ENCODE measurements at regions not wholly inside any gene's neighbourhood (a gene's known extent, or its start where the extent isn't known, plus 50 kb on each side); places are given as distances from the start of the nearest gene placed in this dataset.
"Not testable (repeated sequence)": the region's sequence is repeated elsewhere in the genome, so short reads cannot be mapped to it uniquely, and the experiment has no call there.

DNA sequence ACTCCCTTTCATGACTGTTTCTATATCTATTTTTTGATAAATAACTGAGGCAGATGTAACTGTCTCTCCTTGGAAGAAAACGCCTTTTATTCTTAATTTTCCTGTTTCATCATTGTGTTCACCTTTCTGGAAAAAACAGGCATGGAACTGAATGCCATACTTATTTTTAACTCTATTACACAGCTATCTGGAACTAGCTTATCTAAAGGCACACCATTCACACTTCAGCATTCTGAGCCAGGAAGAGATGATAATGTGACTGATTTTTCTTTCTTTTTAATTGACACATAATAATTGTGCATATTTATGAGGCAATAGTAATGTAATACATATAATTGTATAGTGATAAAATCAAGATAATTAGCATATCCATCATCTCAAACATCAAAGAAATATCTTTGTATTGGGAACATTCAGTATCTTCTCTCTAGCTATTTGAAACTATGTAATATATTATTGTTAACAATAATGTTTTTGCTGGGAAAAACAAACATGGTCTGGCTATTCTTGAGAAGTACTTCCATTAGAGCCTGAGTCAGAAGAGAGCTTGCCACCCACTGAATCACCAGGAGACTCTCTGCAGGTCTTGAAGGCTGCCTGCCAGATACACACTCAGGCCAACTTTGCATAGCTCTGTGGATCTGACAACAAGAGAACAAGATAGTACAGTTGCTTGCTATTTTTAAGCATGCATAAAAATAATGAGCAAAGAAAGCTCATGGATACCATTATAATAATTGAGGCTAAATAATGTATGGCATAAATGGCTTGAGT is 501.0 kb upstream of the EDIL3 start:
- no peak for DNase-seq (ENCODE audit: low spot score)

DNA sequence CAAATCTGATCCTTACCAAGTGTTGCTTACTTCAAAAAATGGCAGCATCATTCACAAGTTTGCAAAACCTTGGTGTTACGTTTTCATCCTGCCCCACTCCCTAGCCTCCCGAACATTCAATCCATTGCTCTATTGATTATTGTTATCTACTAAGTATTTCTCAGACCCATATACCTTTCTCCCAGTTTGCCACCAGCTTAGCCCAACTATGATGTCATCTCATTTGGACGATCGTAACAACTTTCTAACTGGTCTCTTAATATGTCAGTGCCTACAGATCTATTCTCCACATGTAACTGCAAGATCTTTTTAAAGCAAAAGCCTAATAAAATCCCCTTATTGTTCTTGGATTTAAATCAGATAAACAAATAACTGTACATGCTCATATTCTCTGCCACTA is 497.1 kb upstream of the EDIL3 start:
- no peak for DNase-seq (ENCODE audit: low spot score)

DNA sequence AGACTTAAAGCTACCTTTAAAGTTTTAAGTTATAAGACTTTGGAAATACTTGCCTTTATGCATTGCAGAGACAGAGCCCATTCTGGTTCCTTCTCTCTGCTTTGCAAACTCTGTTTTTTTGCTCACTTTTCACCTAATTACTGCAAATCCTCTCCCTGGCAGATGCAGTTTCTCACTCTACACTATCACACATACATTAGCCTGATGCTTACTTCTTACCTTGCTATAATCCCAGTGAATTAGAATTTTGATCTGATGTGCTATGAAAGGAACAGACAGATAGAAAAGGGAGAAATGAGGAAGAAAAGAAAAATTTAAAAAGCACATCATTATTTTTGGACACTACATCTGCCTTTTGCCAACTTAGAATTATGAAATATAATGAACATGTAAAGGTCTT is 489.5 kb upstream of the EDIL3 start:
- no peak for DNase-seq (ENCODE audit: low spot score)

DNA sequence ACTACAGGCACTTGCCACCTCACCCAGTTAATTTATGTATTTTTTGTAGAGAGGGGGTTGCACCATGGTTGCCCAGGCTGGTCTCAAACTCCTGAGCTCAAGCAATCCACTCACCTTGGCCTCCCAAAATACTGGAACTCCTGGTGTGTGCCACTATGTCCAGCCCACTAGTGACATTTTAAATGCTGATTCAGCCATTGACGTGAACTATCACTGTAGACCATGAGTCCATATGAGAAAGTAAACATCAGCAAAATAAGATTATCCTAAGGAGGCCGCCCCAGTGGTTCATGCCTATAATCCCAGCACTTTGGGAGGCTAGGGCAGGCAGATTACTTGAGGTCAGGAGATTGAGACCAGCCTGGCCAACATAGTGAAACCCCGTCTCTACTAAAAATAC is 488.1 kb upstream of the EDIL3 start:
- no peak for DNase-seq (ENCODE audit: low spot score)

GRCh38 chr5:84870369-84870768 is 485.7 kb upstream of the EDIL3 start:
- no peak for DNase-seq (ENCODE audit: low spot score)

- DNase-seq (ENCODE audit: low spot score), result no peak
Measured at GRCh38 chr5:84869675-84870074, 485.0 kb upstream of the EDIL3 start.

GRCh38 chr5:84863936-84864335 is 479.3 kb upstream of the EDIL3 start:
- DNase-seq (ENCODE audit: low spot score), result not testable (repeated sequence)

DNA sequence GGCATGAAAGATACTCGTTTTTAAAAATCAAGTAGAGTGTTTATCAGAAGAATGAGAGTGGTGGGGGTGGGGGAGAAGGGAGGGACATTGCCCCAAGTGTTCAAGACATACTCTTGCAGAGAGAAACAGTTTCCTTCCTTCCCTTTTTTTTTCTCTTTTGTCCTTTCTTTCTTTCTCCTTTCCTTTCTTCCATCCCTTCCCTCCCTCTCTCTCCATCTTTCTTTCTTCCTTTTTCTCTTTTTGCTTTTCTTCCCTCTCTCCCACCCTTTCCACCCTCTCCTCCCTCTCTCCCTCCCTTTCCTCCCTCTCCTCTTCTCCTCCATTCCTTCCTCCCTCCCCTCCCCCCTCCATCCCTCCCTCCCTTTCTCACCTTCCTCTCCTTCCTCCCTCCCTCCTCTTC is 478.3 kb upstream of the EDIL3 start:
- DNase-seq (ENCODE audit: low spot score), result no peak

DNA sequence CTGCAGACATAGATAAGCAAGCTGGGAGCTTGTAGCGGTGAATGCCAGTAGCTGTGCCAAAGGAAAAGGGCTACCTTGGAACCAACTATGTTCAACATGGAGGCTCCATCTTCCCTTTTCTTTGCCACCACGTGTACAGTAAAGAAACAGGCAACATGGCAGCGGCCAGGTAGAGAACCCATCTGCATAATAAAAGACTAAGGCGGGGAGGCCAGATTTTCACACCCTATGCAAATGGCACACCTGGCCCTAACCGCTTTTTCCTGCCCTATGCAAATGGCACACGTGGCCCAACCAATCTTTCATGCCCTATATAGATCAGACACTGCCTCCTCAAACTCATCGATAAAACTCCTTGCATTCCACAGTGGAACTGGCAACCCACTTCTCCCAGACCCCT is 477.5 kb upstream of the EDIL3 start:
- no peak for DNase-seq (ENCODE audit: low spot score)

- no peak for DNase-seq (ENCODE audit: low spot score)
Measured at GRCh38 chr5:84861306-84861705, 476.6 kb upstream of the EDIL3 start.

DNA sequence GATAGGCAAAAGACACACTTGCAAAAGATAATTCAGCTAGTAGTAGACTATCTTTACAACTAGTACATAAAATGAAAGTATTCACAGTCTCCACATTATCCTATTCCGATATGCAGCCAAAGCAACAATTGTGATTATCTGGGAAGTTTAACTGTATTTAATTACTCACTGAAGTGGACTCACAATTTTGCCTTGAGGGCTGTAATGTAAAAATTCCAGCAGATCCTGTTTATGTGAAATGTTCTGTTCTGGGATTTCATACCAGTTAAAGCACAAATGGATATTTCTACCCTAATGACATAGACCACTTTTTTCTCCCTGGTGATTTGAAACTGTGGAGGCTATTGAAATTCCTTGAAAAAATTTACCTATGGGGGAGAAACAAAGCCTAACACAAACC is 474.4 kb upstream of the EDIL3 start:
- DNase-seq (ENCODE audit: low spot score), result no peak

- no peak for DNase-seq (ENCODE audit: low spot score)
Measured at GRCh38 chr5:84831701-84832100, 447.0 kb upstream of the EDIL3 start.

DNA sequence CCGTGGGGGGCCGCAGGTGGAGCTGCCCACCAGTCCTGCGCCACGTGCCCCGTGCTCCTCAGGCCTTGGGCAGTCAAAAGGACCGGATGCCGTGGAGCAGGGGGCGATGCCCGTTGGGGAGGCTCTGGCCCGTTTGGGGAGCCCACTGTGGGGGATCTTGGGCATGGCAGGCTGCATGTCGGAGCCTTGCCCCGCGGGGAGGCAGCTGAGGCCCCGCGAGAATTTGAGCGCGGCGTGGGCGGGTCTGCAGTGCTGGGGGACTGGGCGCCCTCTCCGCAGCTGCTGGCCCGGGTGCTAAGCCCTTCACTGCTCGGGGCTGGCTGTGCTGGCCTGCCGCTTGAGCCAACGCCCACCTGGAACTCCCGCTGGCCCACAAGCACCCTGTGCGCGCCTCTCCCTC is 445.6 kb upstream of the EDIL3 start:
- DNase-seq (ENCODE audit: low spot score), result no peak

DNA sequence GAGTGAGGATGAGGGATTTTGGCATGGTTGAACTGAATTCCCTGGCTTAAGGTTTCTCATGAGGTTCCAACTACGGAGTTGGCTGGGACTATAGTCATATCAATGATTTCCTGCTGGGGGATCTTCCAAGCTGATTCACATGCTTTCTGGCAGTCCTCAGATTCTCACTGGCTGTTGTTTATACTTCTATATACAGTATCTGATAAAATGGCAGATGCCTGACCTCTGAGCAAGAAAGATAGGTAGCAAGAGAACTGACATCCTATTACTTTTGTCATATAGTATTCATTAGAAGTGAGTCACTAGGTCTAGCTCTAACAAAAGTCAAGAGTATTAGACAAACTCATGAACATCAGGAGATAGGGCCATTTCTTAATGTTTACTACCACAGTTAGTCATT is 440.9 kb upstream of the EDIL3 start:
- DNase-seq (ENCODE audit: low spot score), result no peak

DNA sequence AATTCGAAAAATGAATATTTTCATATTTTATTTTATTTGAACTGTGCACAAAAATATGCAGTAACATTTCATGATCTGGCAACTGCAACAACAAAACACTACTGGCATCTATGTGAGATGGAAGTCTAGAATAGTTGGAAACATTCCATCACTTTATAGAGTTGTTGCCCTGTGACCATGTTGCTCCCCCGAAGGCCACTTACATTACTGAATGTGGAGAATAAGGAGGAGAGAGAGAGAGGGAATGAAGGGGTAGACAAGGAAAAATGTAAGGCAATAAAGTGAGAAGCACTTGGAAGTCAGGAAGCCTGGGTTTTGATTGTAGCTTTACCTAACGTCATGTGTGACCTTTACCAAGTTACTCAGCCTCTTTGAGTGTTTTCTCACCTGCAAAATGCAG is 437.2 kb upstream of the EDIL3 start:
- DNase-seq (ENCODE audit: low spot score), result no peak

GRCh38 chr5:84817953-84818352 is 433.3 kb upstream of the EDIL3 start:
- DNase-seq (ENCODE audit: low spot score), result no peak

DNA sequence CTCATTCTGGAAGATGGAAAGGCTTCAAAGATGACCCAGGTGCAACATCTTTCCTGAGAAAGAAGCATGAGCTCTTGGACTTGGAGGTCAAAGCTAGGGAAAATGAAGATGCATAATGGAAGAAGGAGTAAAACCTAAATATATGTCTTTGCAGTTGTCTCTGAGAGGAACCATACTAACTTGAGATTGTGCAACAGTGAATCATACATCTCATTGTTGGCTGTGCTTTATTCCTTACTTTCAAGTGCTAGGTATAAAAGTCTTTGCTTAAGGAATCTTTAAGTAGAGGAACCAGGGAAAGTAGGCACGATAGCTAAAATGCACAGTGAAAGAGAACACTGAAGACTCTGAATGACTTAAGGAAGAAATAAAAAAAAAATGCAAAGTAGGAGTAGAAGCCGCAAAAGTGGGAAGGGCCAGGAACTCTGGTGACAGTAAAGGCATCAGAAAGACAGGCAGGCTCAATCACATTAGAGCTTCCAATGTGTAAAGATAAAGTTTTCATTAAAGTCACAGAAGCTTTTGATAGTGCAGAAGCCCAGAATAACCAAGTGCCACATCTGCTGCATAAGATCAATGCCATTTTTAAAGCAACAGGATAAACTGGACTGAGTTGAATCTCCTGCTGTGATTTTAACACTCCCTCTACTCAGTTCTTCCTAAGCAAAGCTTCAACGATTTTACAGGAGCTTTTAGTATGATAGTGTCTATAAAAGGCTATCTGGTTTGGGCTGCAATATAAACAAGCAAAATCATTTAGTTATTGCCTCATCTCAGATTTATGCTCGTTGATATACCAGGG is 432.3 kb upstream of the EDIL3 start:
- no peak for DNase-seq (ENCODE audit: low spot score)

DNA sequence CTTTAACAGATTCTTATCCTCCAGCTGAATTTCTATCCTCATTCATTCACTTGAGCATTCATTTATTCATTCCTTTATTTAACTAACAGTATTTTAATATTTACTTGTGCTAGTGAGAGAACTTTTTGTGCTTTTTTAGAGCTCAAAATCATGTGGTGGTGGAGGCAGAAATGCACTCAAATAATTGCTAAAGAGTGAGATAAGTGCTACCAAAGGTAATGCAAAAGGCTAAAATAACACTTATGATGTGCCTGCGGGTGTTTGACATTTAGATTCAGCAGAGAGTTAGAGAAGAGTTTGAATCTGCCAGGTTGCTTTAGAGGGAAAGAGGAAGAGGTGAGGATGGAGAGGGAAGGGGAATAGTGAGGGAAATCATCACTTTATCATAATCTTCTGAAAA is 431.5 kb upstream of the EDIL3 start:
- no peak for DNase-seq (ENCODE audit: low spot score)

- peak; percentile 13 for DNase-seq (ENCODE audit: low spot score)
Measured at GRCh38 chr5:84805473-84805872, 420.8 kb upstream of the EDIL3 start.

GRCh38 chr5:84796399-84796798 is 411.7 kb upstream of the EDIL3 start:
- DNase-seq (ENCODE audit: low spot score), result no peak

- no peak for DNase-seq (ENCODE audit: low spot score)
Measured at GRCh38 chr5:84794486-84795035, 409.9 kb upstream of the EDIL3 start.

DNA sequence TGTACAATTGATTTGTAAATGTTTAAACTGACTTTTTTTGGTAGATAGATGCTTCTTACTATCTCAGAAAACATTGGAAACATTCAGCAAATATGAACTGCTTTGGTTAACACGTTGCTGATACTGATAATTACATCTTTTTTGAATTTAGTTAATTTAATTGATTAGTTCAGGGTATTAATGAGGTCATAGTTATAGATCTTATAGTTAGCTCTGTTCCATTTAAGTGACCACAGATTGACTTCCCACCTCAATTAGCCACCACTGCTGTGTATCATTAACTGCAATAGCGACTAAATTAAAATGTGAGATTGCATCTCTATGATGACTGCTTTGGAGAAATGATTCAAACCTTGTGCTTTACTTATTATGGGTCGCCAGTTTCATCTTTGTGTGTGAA is 407.1 kb upstream of the EDIL3 start:
- DNase-seq (ENCODE audit: low spot score), result no peak

DNA sequence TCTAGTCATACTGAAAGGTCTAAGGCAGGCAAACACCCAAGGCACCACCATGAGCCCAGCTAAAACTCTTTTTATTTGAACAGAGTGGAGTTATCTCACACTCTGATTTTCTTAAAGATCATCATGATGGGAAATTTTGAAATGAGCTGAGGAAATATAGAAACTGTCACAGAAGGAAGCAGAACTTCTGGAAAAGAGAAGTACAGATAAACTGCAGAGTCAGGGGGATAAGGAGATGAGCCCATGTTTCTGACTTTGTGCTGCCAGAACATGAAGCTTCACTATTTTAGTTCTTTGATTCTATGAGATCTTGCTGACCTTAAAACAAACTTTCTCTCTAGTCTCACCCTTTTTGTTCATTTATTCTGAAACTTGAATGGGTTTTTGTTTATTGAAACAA is 406.5 kb upstream of the EDIL3 start:
- DNase-seq (ENCODE audit: low spot score), result no peak
